Spleen (tissue), 11 donors: ENCODE measurements at regions not wholly inside any gene's neighbourhood (a gene's known extent, or its start where the extent isn't known, plus 50 kb on each side); places are given as distances from the start of the nearest gene placed in this dataset.
A peak's percentile ranks its signal among the peaks of the same experiment; 100 is the strongest.

Experiments
- DNase-seq: peaks from one replicate; pipeline ENCODE4 v3.0.0-alpha.2; 2020
- H3K27ac ChIP-seq, 8 donors: fragments of 200-600 bp; sonication (generic) in 7 of 8; 1 replicate in 4 of 8; 2 replicates in 4 of 8; pipeline versions ENCODE4 v1.5.0 to v1.8.0; 2016 to 2021; ENCODE audit warnings: inconsistent platforms in 4 of 8, mild to moderate bottlenecking in 4 of 8, moderate library complexity in 1 of 8
- H3K27me3 ChIP-seq, 7 donors: fragments of 200-600 bp; sonication (generic) in 6 of 7; replicated peaks in 1 of 7; 1 replicate in 4 of 7; 2 replicates in 3 of 7; pipeline versions ENCODE4 v1.5.0 to v1.8.0; 2016 to 2021; ENCODE audit warnings: inconsistent platforms in 3 of 7, mild to moderate bottlenecking in 1 of 7
- H3K36me3 ChIP-seq, 6 donors: fragments of 200-600 bp; sonication (generic) in 5 of 6; 1 replicate in 4 of 6; 2 replicates in 2 of 6; pipeline versions ENCODE4 v1.5.0 to v1.8.0; 2016 to 2021; ENCODE audit warnings: inconsistent platforms in 2 of 6
- H3K4me1 ChIP-seq, 6 donors: fragments of 200-600 bp; sonication (generic) in 5 of 6; 1 replicate in 3 of 6; 2 replicates in 3 of 6; pipeline versions ENCODE4 v1.5.0 to v1.8.0; 2016 to 2021; ENCODE audit warnings: inconsistent platforms in 3 of 6
- H3K4me3 ChIP-seq, 8 donors: fragments of 200-600 bp; sonication (generic) in 7 of 8; 1 replicate in 4 of 8; 2 replicates in 4 of 8; pipeline versions ENCODE4 v1.5.0 to v1.8.0; 2016 to 2021; ENCODE audit warnings: inconsistent platforms in 4 of 8, mild to moderate bottlenecking in 4 of 8, moderate library complexity in 2 of 8
- H3K9me3 ChIP-seq, 8 donors: fragments of 200-600 bp; sonication (generic) in 7 of 8; 1 replicate in 4 of 8; 2 replicates in 4 of 8; pipeline versions ENCODE4 v1.5.0 to v1.8.0; 2016 to 2021; ENCODE audit warnings: inconsistent platforms in 4 of 8
- POLR2A ChIP-seq, 3 donors: fragments of 450-650 bp; IDR thresholded peaks; one replicate each; pipeline ENCODE4 v1.5.1; 2017; ENCODE audit warnings: antibody characterized with exemption in 3 of 3, mild to moderate bottlenecking in 1 of 3
- POLR2AphosphoS5 ChIP-seq, 3 donors: sonication (generic); formaldehyde crosslinking; IDR thresholded peaks; one replicate each; pipeline ENCODE4 v1.5.1; 2017; ENCODE audit warnings: antibody characterized with exemption in 3 of 3
- WGBS, 5 donors: extraction: QIAGEN DNeasy Blood & Tissue Kit in 3 of 5; methylation state at CpG; one replicate each; pipeline versions ENCODE4 v1.1.5 to v1.1.7; 2013 to 2018; 5-methylcytosine and 5-hydroxymethylcytosine counted together
- intact Hi-C: fragments of 100-400 bp; cut with DNase I; formaldehyde crosslinking; loops from one replicate; pipeline ENCODE4 v1.15.0; 2023; ENCODE audit warnings: low total_unique reads
- TF ChIP-seq, protein P1 (sequence below), 11 experiments: fragments of 200-600 bp in 7 of 11; fragments of 450-650 bp in 4 of 11; sonication (generic) in 4 of 11; IDR thresholded peaks in 8 of 11; conservative IDR thresholded peaks in 3 of 11; 1 replicate in 7 of 11; 2 replicates in 4 of 11; pipeline versions ENCODE4 v1.4.0 to v1.8.0; 2016 to 2021; ENCODE audit warnings: antibody characterized with exemption in 11 of 11, inconsistent platforms in 4 of 11, mild to moderate bottlenecking in 1 of 11
- donor health status: healthy with polysubstance abuse.
- donor health status: DM: no; HTN: no; CAD: no; lungs with moderate emphysema.
- donor health status: DM: no; HTN: no; CAD: no.
- donor health status: Bipolar disorder and iron deficiency.
- donor health status: healthy.
- donor health status: DM: no; HTN: no; CAD: no.
- donor health status: DM: yes; HTN: yes; CAD: no.

DNA sequence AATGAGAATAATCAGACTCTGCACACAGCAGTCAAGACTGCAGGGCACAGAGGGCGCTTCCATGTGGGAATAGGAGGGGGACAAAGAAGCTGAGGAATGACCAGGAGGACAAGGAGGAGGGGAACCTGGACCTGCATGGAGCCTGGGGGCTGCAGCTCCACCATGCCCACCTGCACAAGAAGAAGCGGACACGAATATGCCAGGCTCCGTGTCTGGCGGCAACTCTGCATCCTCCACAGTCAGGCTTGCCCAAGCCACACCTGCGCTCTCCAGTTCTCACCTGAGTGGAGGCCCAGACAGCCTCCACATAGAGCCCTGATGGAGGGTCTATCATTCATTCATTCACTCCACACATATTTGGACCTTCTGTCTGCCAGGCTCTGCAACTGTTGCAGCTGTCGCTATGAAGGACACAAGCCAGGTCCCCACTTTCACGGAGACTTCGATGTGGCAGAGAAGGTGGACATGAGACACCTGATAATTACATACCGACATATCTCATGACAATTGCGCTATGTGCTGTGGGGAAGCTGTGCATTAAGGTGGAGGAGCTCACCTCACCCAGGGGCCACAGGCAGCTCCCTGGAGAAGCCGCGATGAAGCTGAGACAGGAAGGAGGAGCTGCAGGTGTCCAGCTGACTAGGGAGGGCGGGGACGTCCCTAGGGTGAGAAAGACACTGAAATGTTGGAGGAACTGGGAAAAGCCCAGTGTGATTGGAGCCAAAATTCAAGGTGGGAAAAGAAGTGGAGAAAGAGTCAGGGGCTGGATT is 159.2 kb downstream of the INHBB start:
- Histone ChIP-seq H3K36me3 (no peaks in the 10 kb centered on the region), H3K27ac (no peak overlapping the region), H3K27me3 (peaks cover 0 to 72% (median 0%) of the 10 kb centered on the region in 7 donors), H3K4me3 (no peak overlapping the region), H3K4me1 (peaks cover 0 to 21% (median 11%) of the 10 kb centered on the region in 6 donors), H3K9me3 (no peaks in the 10 kb centered on the region)
- TF ChIP-seq, protein P1, sequence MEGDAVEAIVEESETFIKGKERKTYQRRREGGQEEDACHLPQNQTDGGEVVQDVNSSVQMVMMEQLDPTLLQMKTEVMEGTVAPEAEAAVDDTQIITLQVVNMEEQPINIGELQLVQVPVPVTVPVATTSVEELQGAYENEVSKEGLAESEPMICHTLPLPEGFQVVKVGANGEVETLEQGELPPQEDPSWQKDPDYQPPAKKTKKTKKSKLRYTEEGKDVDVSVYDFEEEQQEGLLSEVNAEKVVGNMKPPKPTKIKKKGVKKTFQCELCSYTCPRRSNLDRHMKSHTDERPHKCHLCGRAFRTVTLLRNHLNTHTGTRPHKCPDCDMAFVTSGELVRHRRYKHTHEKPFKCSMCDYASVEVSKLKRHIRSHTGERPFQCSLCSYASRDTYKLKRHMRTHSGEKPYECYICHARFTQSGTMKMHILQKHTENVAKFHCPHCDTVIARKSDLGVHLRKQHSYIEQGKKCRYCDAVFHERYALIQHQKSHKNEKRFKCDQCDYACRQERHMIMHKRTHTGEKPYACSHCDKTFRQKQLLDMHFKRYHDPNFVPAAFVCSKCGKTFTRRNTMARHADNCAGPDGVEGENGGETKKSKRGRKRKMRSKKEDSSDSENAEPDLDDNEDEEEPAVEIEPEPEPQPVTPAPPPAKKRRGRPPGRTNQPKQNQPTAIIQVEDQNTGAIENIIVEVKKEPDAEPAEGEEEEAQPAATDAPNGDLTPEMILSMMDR (IDR thresholded peaks at IDR 0.05 in 8 of 11, conservative IDR thresholded peaks at IDR 0.05 in 3 of 11) = no peak
- no peak for TF ChIP-seq POLR2A (IDR thresholded peaks at IDR 0.05)
- TF ChIP-seq POLR2AphosphoS5 (IDR thresholded peaks at IDR 0.05) = no peak
- intact Hi-C loops = no loop called here
- 92 to 96% (median 94%) methylated on average over 15 of the region's 15 CpGs for WGBS, 5 donors
- DNase-seq = peak; percentile 61

- WGBS, 5 donors = 50 to 70% (median 57%) methylated on average over 7 of the region's 7 CpGs
- intact Hi-C loops = no loop called here
- Histone ChIP-seq H3K4me1 (peaks cover 0 to 22% (median 11%) of the 10 kb centered on the region in 6 donors), H3K36me3 (no peaks in the 10 kb centered on the region), H3K4me3 (no peak overlapping the region), H3K27ac (no peak overlapping the region), H3K9me3 (no peaks in the 10 kb centered on the region), H3K27me3 (peaks cover 0 to 64% (median 0%) of the 10 kb centered on the region in 7 donors)
- TF ChIP-seq, protein P1 (IDR thresholded peaks at IDR 0.05 in 8 of 11, conservative IDR thresholded peaks at IDR 0.05 in 3 of 11) = no peak
- peak in 2 of 3 donors; percentile 59 to 60 for TF ChIP-seq POLR2AphosphoS5 (IDR thresholded peaks at IDR 0.05)
- DNase-seq = peak; percentile 75
These were observed 162.7 kb downstream of the INHBB start for GRCh38 chr2:120508567-120509041.

DNA sequence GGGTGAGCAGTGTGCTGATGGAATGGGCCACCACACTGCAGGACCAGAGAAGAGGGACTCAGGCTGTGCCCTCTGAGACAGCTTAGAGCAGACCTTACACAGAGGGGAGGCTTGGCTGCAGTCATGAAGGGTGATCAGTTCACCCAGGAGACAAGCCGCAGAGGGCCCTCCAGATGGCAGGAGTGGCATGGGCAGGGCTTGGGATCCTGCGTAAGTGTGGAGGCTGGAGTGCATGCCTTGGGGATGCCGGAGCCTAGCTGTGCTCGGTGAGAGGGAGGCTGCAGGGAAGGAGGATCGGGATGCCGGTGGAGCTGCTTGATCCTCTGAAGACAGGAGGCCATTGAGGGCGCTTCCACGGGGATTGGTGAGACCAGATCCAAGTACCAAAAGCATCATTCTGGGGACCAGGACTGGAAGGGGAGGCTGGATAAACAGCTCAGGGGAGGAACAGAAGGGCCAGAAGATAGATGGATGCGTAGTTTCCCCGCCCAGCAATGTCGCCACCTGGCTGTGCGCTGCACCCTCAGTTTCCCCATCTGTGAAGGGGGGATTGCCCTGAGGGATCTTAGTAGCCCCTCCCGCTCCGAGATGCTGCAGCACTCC is 163.4 kb downstream of the INHBB start:
- H3K36me3 ChIP-seq = no peaks in the 10 kb centered on the region
- H3K4me3 ChIP-seq = no peak overlapping the region
- 82 to 93% (median 87%) methylated on average over 14 of the region's 14 CpGs for WGBS, 5 donors
- TF ChIP-seq POLR2A (IDR thresholded peaks at IDR 0.05) (no peak), POLR2AphosphoS5 (IDR thresholded peaks at IDR 0.05) (no peak)
- TF ChIP-seq, protein P1 (IDR thresholded peaks at IDR 0.05 in 8 of 11, conservative IDR thresholded peaks at IDR 0.05 in 3 of 11) = no peak
- H3K27ac ChIP-seq = no peak overlapping the region
- H3K27me3 ChIP-seq = peaks cover 0 to 64% (median 1%) of the 10 kb centered on the region in 7 donors
- H3K4me1 ChIP-seq = peaks cover 0 to 22% (median 11%) of the 10 kb centered on the region in 6 donors
- H3K9me3 ChIP-seq = no peaks in the 10 kb centered on the region
- intact Hi-C loops = no loop called here
- DNase-seq = peak; percentile 71
